Mucosa of descending colon (tissue), 3 donors: ENCODE measurements at regions not wholly inside any gene's neighbourhood (a gene's known extent, or its start where the extent isn't known, plus 50 kb on each side); places are given as distances from the start of the nearest gene placed in this dataset.

ENCODE experiments used
- ATAC-seq: fragments of 200-7000 bp; cut with Tn5 transposase; one replicate; pipeline ENCODE4 v1.9.1; 2020; ENCODE audit warnings: mild to moderate bottlenecking, moderate library complexity
- DNase-seq, 3 donors: peaks; one replicate each; pipeline ENCODE4 v3.0.0-alpha.2; 2020
- H3K36me3 ChIP-seq: fragments of 200-600 bp; one replicate; pipeline ENCODE4 v1.8.0; 2021; ENCODE audit warnings: low read depth, mild to moderate bottlenecking
- H3K4me1 ChIP-seq: fragments of 200-600 bp; one replicate; pipeline ENCODE4 v1.8.0; 2021; ENCODE audit warnings: low read depth, mild to moderate bottlenecking
- H3K4me3 ChIP-seq: fragments of 200-600 bp; one replicate; pipeline ENCODE4 v1.8.0; 2021; ENCODE audit warnings: mild to moderate bottlenecking
- H3K9me3 ChIP-seq: fragments of 200-600 bp; one replicate; pipeline ENCODE4 v1.8.0; 2021; ENCODE audit warnings: mild to moderate bottlenecking
- CTCF ChIP-seq: fragments of 200-600 bp; IDR thresholded peaks from one replicate; pipeline ENCODE4 v1.8.0; 2022; ENCODE audit warnings: antibody characterized with exemption, mild to moderate bottlenecking
- intact Hi-C, 2 donors: fragments of 100-400 bp; cut with DNase I in 1 of 2; cut with micrococcal nuclease in 1 of 2; formaldehyde crosslinking; loops; one replicate each; pipeline versions ENCODE4 v1.11.0 to v1.11.1; 2022; cut with DNase I, micrococcal nuclease
- donor health status: DM: no; HTN: no; CAD: no; lungs with moderate emphysema.
- donor health status: DM: no; HTN: no; CAD: no.
- donor health status: DM: no; HTN: yes; CAD: no.

GRCh38 chrX:45681891-45682290 lies 481.2 kb upstream of the DIPK2B start:
- no peaks in the 10 kb centered on the region for H3K4me1 ChIP-seq
- DNase-seq: no peak
- no peaks in the 10 kb centered on the region for H3K36me3 ChIP-seq
- TF ChIP-seq CTCF: no peak
- intact Hi-C loops: no loop called here
- no peak for ATAC-seq
- H3K9me3 ChIP-seq: no peaks in the 10 kb centered on the region
- H3K4me3 ChIP-seq: no peak overlapping the region

GRCh38 chrX:45669715-45670340 lies 469.2 kb upstream of the DIPK2B start:
- no peak for TF ChIP-seq CTCF
- Histone ChIP-seq H3K4me1 (no peaks in the 10 kb centered on the region), H3K36me3 (no peaks in the 10 kb centered on the region), H3K4me3 (no peak overlapping the region), H3K9me3 (no peaks in the 10 kb centered on the region)
- intact Hi-C loops: no loop called here
- ATAC-seq (no peak), DNase-seq (no peak)

- TF ChIP-seq CTCF: no peak
- peak in 1 of 3 donors; percentile 1 for DNase-seq
- intact Hi-C loops: no loop called here
- H3K4me3 ChIP-seq: no peak overlapping the region
- H3K4me1 ChIP-seq: no peaks in the 10 kb centered on the region
- H3K36me3 ChIP-seq: no peaks in the 10 kb centered on the region
- no peak for ATAC-seq
- no peaks in the 10 kb centered on the region for H3K9me3 ChIP-seq
Measured at GRCh38 chrX:45668686-45669443, 468.2 kb upstream of the DIPK2B start.

GRCh38 chrX:45667666-45668065 lies 467.0 kb upstream of the DIPK2B start:
- no peak for TF ChIP-seq CTCF
- Histone ChIP-seq H3K9me3 (no peaks in the 10 kb centered on the region), H3K36me3 (no peaks in the 10 kb centered on the region), H3K4me3 (no peak overlapping the region), H3K4me1 (no peaks in the 10 kb centered on the region)
- intact Hi-C loops: no loop called here
- ATAC-seq: no peak
- DNase-seq: no peak

GRCh38 chrX:45664727-45665290 lies 464.1 kb upstream of the DIPK2B start:
- DNase-seq: no peak
- intact Hi-C loops: no loop called here
- ATAC-seq: no peak
- Histone ChIP-seq H3K4me1 (no peaks in the 10 kb centered on the region), H3K4me3 (no peak overlapping the region), H3K36me3 (no peaks in the 10 kb centered on the region), H3K9me3 (no peaks in the 10 kb centered on the region)
- no peak for TF ChIP-seq CTCF
